Neural progenitor cell (in vitro differentiated cells): ENCODE measurements at regions not wholly inside any gene's neighbourhood (a gene's known extent, or its start where the extent isn't known, plus 50 kb on each side); places are given as distances from the start of the nearest gene placed in this dataset.

Experiments
- CTCF ChIP-seq: fragments of 200-600 bp; sonication (generic); IDR thresholded peaks from 2 replicates; pipeline ENCODE4 v1.5.1; 2017; ENCODE audit warnings: antibody characterized with exemption, mild to moderate bottlenecking
- EZH2phosphoT487 ChIP-seq: fragments of 200-600 bp; sonication (generic); IDR thresholded peaks from 2 replicates; pipeline ENCODE4 v1.6.1; 2017; ENCODE audit warnings: antibody characterized with exemption

GRCh38 chr6:48630511-48630910, 519.5 kb upstream of the PTCHD4 start:
- TF ChIP-seq CTCF (no peak), EZH2phosphoT487 (no peak)
